Upper lobe of left lung (tissue), 4 donors: ENCODE measurements at regions not wholly inside any gene's neighbourhood (a gene's known extent, or its start where the extent isn't known, plus 50 kb on each side); places are given as distances from the start of the nearest gene placed in this dataset.

Source experiments
- POLR2A ChIP-seq, 4 donors: fragments of 450-650 bp; IDR thresholded peaks; one replicate each; pipeline ENCODE4 v1.5.1; 2016 to 2017; ENCODE audit warnings: antibody characterized with exemption in 4 of 4, mild to moderate bottlenecking in 2 of 4
- POLR2AphosphoS5 ChIP-seq, 2 donors: sonication (generic); formaldehyde crosslinking; IDR thresholded peaks; one replicate each; pipeline ENCODE4 v1.5.1; 2017; ENCODE audit warnings: antibody characterized with exemption in 2 of 2
- TF ChIP-seq, protein P1 (sequence below), 6 experiments: fragments of 450-650 bp in 4 of 6; fragments of 200-600 bp in 2 of 6; sonication (generic) in 2 of 6; IDR thresholded peaks; one replicate each; pipeline ENCODE4 v1.5.1; 2016 to 2019; ENCODE audit warnings: antibody characterized with exemption in 6 of 6

DNA sequence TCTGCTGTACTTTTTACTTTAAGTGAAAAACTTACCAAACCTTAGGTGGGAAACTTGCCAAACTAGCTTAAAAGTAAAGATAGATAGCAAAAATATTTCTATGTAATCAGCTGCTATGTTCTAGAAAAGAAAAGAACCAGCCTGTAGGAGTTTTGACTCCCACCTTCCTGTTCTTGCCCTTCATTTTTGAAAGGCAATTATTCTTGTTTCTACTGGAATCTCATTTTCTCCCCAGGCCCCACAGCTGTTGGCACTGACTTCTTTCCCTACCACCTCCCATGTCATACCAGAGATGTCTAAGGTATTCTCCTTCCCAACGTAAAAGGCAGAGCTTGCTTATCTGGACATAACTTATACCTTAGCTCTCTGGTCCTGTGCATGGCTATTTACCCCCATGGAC lies 389.7 kb downstream of the ARHGEF28 start:
- TF ChIP-seq, protein P1, sequence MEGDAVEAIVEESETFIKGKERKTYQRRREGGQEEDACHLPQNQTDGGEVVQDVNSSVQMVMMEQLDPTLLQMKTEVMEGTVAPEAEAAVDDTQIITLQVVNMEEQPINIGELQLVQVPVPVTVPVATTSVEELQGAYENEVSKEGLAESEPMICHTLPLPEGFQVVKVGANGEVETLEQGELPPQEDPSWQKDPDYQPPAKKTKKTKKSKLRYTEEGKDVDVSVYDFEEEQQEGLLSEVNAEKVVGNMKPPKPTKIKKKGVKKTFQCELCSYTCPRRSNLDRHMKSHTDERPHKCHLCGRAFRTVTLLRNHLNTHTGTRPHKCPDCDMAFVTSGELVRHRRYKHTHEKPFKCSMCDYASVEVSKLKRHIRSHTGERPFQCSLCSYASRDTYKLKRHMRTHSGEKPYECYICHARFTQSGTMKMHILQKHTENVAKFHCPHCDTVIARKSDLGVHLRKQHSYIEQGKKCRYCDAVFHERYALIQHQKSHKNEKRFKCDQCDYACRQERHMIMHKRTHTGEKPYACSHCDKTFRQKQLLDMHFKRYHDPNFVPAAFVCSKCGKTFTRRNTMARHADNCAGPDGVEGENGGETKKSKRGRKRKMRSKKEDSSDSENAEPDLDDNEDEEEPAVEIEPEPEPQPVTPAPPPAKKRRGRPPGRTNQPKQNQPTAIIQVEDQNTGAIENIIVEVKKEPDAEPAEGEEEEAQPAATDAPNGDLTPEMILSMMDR (IDR thresholded peaks at IDR 0.05) = no peak
- TF ChIP-seq POLR2AphosphoS5 (IDR thresholded peaks at IDR 0.05) (no peak), POLR2A (IDR thresholded peaks at IDR 0.05) (no peak)
